ENCODE measurements at regions not wholly inside any gene's neighbourhood (a gene's known extent, or its start where the extent isn't known, plus 50 kb on each side); places are given as distances from the start of the nearest gene placed in this dataset.

DNA sequence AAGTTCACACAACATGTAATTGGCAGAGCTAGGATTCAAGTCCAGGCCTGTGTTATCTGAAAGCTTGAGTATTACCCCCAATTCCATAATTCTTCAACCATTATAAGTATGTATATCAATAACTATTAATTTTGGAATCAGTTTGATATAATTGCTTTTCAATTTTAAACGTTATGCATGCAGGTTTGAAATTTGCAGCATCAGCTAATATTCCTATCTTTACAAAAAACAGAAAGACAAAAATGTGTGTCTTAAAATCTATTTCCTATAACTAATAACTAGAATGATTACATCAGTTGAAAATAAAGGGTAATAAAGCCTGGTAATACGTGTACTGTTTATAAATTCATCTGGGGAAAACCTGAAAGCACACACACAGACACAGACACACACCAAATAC, 543.3 kb upstream of the PKDCC start:
- H3K4me1 ChIP-seq (ENCODE audit: insufficient read depth, low read length), result no peaks in the 10 kb centered on the region
- WGBS, result 100% methylated on average over 1 of the region's 2 CpGs
- H3K27ac ChIP-seq (ENCODE audit: low read depth, low read length), result no peak overlapping the region
- no peaks in the 10 kb centered on the region for H3K36me3 ChIP-seq (ENCODE audit: insufficient read depth, low read length)
- H3K27me3 ChIP-seq (ENCODE audit: insufficient read depth, low read length), result no peaks in the 10 kb centered on the region
- no peak overlapping the region for H3K9ac ChIP-seq (ENCODE audit: low read depth, low read length)
- H3K4me3 ChIP-seq (ENCODE audit: low read length), result no peak overlapping the region
- peaks cover 39% of the 10 kb centered on the region for H3K9me3 ChIP-seq (ENCODE audit: insufficient read depth, low read depth, low read length)

- Histone ChIP-seq H3K9me3 (ENCODE audit: insufficient read depth, low read depth, low read length) (no peaks in the 10 kb centered on the region), H3K4me3 (ENCODE audit: low read length) (no peak overlapping the region), H3K9ac (ENCODE audit: low read depth, low read length) (no peak overlapping the region), H3K4me1 (ENCODE audit: insufficient read depth, low read length) (no peaks in the 10 kb centered on the region), H3K27ac (ENCODE audit: low read depth, low read length) (no peak overlapping the region), H3K36me3 (ENCODE audit: insufficient read depth, low read length) (no peaks in the 10 kb centered on the region), H3K27me3 (ENCODE audit: insufficient read depth, low read length) (no peaks in the 10 kb centered on the region)
- 80% methylated on average over 4 of the region's 4 CpGs for WGBS
Observed at GRCh38 chr2:41510108-41510507, 537.7 kb upstream of the PKDCC start.

GRCh38 chr2:41521211-41521610, 526.6 kb upstream of the PKDCC start:
- Histone ChIP-seq H3K9ac (ENCODE audit: low read depth, low read length) (no peak overlapping the region), H3K27me3 (ENCODE audit: insufficient read depth, low read length) (no peaks in the 10 kb centered on the region), H3K27ac (ENCODE audit: low read depth, low read length) (no peak overlapping the region), H3K4me1 (ENCODE audit: insufficient read depth, low read length) (no peaks in the 10 kb centered on the region), H3K36me3 (ENCODE audit: insufficient read depth, low read length) (no peaks in the 10 kb centered on the region), H3K9me3 (ENCODE audit: insufficient read depth, low read depth, low read length) (no peaks in the 10 kb centered on the region), H3K4me3 (ENCODE audit: low read length) (no peak overlapping the region)

- 91% methylated on average over 4 of the region's 6 CpGs for WGBS
- H3K4me1 ChIP-seq (ENCODE audit: insufficient read depth, low read length), result no peaks in the 10 kb centered on the region
- no peaks in the 10 kb centered on the region for H3K36me3 ChIP-seq (ENCODE audit: insufficient read depth, low read length)
- H3K27ac ChIP-seq (ENCODE audit: low read depth, low read length), result no peak overlapping the region
- H3K9ac ChIP-seq (ENCODE audit: low read depth, low read length), result no peak overlapping the region
- no peak overlapping the region for H3K4me3 ChIP-seq (ENCODE audit: low read length)
- no peaks in the 10 kb centered on the region for H3K27me3 ChIP-seq (ENCODE audit: insufficient read depth, low read length)
- H3K9me3 ChIP-seq (ENCODE audit: insufficient read depth, low read depth, low read length), result no peaks in the 10 kb centered on the region
Observed at GRCh38 chr2:41527525-41528323, 520.1 kb upstream of the PKDCC start.

DNA sequence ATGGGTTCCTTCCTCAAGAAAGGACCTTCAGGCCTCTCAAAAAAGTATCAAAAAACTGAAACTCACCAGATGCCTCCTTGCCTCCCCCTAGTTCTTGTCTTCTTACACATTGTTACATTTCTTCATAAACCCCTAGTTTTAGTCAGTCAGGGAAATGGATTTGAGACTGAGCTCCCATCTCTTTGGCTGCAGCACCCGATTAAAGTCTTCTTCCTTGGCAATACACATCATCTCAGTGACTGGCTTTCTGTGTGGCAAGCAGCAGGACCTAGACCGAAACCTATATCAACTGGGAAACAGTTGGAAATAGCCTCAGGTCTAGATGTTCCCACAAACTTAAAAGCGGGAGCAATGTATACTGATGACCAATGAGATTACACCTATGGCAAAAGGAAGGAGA, 512.2 kb upstream of the PKDCC start:
- H3K4me3 ChIP-seq (ENCODE audit: low read length), result no peak overlapping the region
- H3K27me3 ChIP-seq (ENCODE audit: insufficient read depth, low read length), result no peaks in the 10 kb centered on the region
- H3K36me3 ChIP-seq (ENCODE audit: insufficient read depth, low read length), result no peaks in the 10 kb centered on the region
- 91% methylated on average over 3 of the region's 3 CpGs for WGBS
- no peaks in the 10 kb centered on the region for H3K4me1 ChIP-seq (ENCODE audit: insufficient read depth, low read length)
- no peak overlapping the region for H3K27ac ChIP-seq (ENCODE audit: low read depth, low read length)
- H3K9me3 ChIP-seq (ENCODE audit: insufficient read depth, low read depth, low read length), result peaks cover 9% of the 10 kb centered on the region; the same call in 1 of the 2 replicates
- no peak overlapping the region for H3K9ac ChIP-seq (ENCODE audit: low read depth, low read length)

- Histone ChIP-seq H3K4me1 (ENCODE audit: insufficient read depth, low read length) (no peaks in the 10 kb centered on the region), H3K9me3 (ENCODE audit: insufficient read depth, low read depth, low read length) (peaks cover 6% of the 10 kb centered on the region; the same call in 1 of the 2 replicates), H3K36me3 (ENCODE audit: insufficient read depth, low read length) (no peaks in the 10 kb centered on the region), H3K27me3 (ENCODE audit: insufficient read depth, low read length) (no peaks in the 10 kb centered on the region), H3K27ac (ENCODE audit: low read depth, low read length) (no peak overlapping the region), H3K4me3 (ENCODE audit: low read length) (no peak overlapping the region), H3K9ac (ENCODE audit: low read depth, low read length) (no peak overlapping the region)
- 90% methylated on average over 2 of the region's 2 CpGs for WGBS
Observed at GRCh38 chr2:41540272-41540998, 507.4 kb upstream of the PKDCC start.

- 96% methylated on average over 2 of the region's 2 CpGs for WGBS
- Histone ChIP-seq H3K4me3 (ENCODE audit: low read length) (no peak overlapping the region), H3K9ac (ENCODE audit: low read depth, low read length) (no peak overlapping the region), H3K27ac (ENCODE audit: low read depth, low read length) (no peak overlapping the region), H3K4me1 (ENCODE audit: insufficient read depth, low read length) (no peaks in the 10 kb centered on the region), H3K36me3 (ENCODE audit: insufficient read depth, low read length) (no peaks in the 10 kb centered on the region), H3K27me3 (ENCODE audit: insufficient read depth, low read length) (no peaks in the 10 kb centered on the region), H3K9me3 (ENCODE audit: insufficient read depth, low read depth, low read length) (no peaks in the 10 kb centered on the region)
Observed at GRCh38 chr2:41543726-41544125, 504.1 kb upstream of the PKDCC start.

GRCh38 chr2:41544709-41545108, 503.1 kb upstream of the PKDCC start:
- H3K27me3 ChIP-seq (ENCODE audit: insufficient read depth, low read length), result no peaks in the 10 kb centered on the region
- no peak overlapping the region for H3K9ac ChIP-seq (ENCODE audit: low read depth, low read length)
- no peaks in the 10 kb centered on the region for H3K9me3 ChIP-seq (ENCODE audit: insufficient read depth, low read depth, low read length)
- 81% methylated on average over 4 of the region's 5 CpGs for WGBS
- H3K4me3 ChIP-seq (ENCODE audit: low read length), result no peak overlapping the region
- no peaks in the 10 kb centered on the region for H3K4me1 ChIP-seq (ENCODE audit: insufficient read depth, low read length)
- no peak overlapping the region for H3K27ac ChIP-seq (ENCODE audit: low read depth, low read length)
- H3K36me3 ChIP-seq (ENCODE audit: insufficient read depth, low read length), result no peaks in the 10 kb centered on the region

GRCh38 chr2:41546031-41546430, 501.8 kb upstream of the PKDCC start:
- Histone ChIP-seq H3K27ac (ENCODE audit: low read depth, low read length) (no peak overlapping the region), H3K27me3 (ENCODE audit: insufficient read depth, low read length) (no peaks in the 10 kb centered on the region), H3K4me1 (ENCODE audit: insufficient read depth, low read length) (no peaks in the 10 kb centered on the region), H3K4me3 (ENCODE audit: low read length) (no peak overlapping the region), H3K36me3 (ENCODE audit: insufficient read depth, low read length) (no peaks in the 10 kb centered on the region), H3K9ac (ENCODE audit: low read depth, low read length) (no peak overlapping the region), H3K9me3 (ENCODE audit: insufficient read depth, low read depth, low read length) (no peaks in the 10 kb centered on the region)
- WGBS, result 70% methylated on average over 4 of the region's 4 CpGs

DNA sequence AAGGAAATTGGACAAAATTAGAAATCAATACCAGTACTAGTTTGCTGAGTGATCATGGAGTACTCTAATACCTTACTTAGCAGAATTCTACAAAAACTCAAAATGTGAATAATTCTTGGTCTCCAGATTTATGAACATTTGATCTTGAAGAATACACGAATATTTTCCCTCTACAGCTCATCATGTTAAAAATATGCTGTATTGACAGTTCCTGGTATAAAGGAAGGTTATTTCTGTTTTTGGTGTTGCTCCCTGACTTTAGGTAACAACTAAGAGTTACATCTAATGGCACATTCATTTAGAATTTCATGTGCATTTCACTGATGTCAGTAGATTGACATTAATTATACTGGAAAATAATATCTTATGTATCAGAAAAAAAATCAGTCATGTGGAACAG, 479.2 kb upstream of the PKDCC start:
- H3K4me3 ChIP-seq (ENCODE audit: low read length), result no peak overlapping the region
- H3K4me1 ChIP-seq (ENCODE audit: insufficient read depth, low read length), result no peaks in the 10 kb centered on the region
- H3K36me3 ChIP-seq (ENCODE audit: insufficient read depth, low read length), result no peaks in the 10 kb centered on the region
- H3K27ac ChIP-seq (ENCODE audit: low read depth, low read length), result no peak overlapping the region
- no peak overlapping the region for H3K9ac ChIP-seq (ENCODE audit: low read depth, low read length)
- H3K27me3 ChIP-seq (ENCODE audit: insufficient read depth, low read length), result no peaks in the 10 kb centered on the region
- no peaks in the 10 kb centered on the region for H3K9me3 ChIP-seq (ENCODE audit: insufficient read depth, low read depth, low read length)
- no CpG with 5 or more reads among the region's 1 CpG for WGBS

DNA sequence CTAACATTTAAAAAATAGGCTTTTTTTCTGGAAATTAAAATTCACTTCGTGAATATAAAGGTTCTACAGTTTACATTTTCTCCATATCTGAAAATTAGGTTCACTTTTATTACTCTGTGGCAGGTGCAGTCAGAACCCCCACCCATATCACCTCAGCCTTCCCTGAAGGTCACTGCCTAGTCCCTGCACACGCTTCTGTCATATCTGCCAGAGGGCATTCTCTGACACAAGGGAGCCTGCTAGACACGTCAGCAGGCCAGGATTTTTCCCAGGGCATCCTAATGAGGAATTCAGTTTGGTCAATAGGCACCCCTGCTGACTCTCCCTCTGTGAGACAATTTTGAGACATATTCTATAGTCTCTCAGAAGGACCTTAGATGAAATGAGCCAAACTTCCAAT, 475.7 kb upstream of the PKDCC start:
- Histone ChIP-seq H3K4me3 (ENCODE audit: low read length) (no peak overlapping the region), H3K9ac (ENCODE audit: low read depth, low read length) (no peak overlapping the region), H3K4me1 (ENCODE audit: insufficient read depth, low read length) (no peaks in the 10 kb centered on the region), H3K9me3 (ENCODE audit: insufficient read depth, low read depth, low read length) (no peaks in the 10 kb centered on the region), H3K27ac (ENCODE audit: low read depth, low read length) (no peak overlapping the region), H3K27me3 (ENCODE audit: insufficient read depth, low read length) (no peaks in the 10 kb centered on the region), H3K36me3 (ENCODE audit: insufficient read depth, low read length) (no peaks in the 10 kb centered on the region)
- WGBS, result 86% methylated on average over 3 of the region's 3 CpGs

Measured in HUES64 (cell line).